AML-193 (cell line): ENCODE measurements at regions not wholly inside any gene's neighbourhood (a gene's known extent, or its start where the extent isn't known, plus 50 kb on each side); places are given as distances from the start of the nearest gene placed in this dataset.
"Not testable (repeated sequence)": the region's sequence is repeated elsewhere in the genome, so short reads cannot be mapped to it uniquely, and the experiment has no call there.

Source experiments
- DNase-seq, 2 experiments: peaks; one replicate each; lab custom pipeline; 2025; lab: John Stamatoyannopoulos, UW

- DNase-seq: no peak
Observed at GRCh38 chr13:37164635-37165034, 59.2 kb upstream of the CSNK1A1L start.

- DNase-seq: no peak
Observed at GRCh38 chr13:37163641-37164265, 58.3 kb upstream of the CSNK1A1L start.

- DNase-seq: no peak
Observed at GRCh38 chr13:37158481-37158880, 53.0 kb upstream of the CSNK1A1L start.

- not testable (repeated sequence) for DNase-seq
Observed at GRCh38 chr13:37155613-37156097, 50.2 kb upstream of the CSNK1A1L start.
